Neuronal stem cell (in vitro differentiated cells): ENCODE measurements at regions not wholly inside any gene's neighbourhood (a gene's known extent, or its start where the extent isn't known, plus 50 kb on each side); places are given as distances from the start of the nearest gene placed in this dataset.

Source experiments
- DNase-seq: peaks from one replicate; pipeline ENCODE4 v3.0.0-alpha.2; 2013; ENCODE audit warnings: low spot score
- H2AFZ ChIP-seq: one replicate; pipeline ENCODE4 v1.6.1; 2013; ENCODE audit warnings: mild to moderate bottlenecking, low read length, inconsistent platforms
- H2AK5ac ChIP-seq: 2 replicates; pipeline ENCODE4 v1.6.1; 2013; ENCODE audit warnings: low read depth, mild to moderate bottlenecking, inconsistent platforms, low read length, moderate library complexity, mixed read lengths
- H2BK120ac ChIP-seq: 2 replicates; pipeline ENCODE4 v1.6.1; 2013; ENCODE audit warnings: low read depth, mild to moderate bottlenecking, inconsistent platforms, low read length, moderate library complexity, mixed read lengths
- H2BK12ac ChIP-seq: one replicate; pipeline ENCODE4 v1.6.1; 2013; ENCODE audit warnings: low read length, inconsistent platforms
- H2BK15ac ChIP-seq: 2 replicates; pipeline ENCODE4 v1.6.1; 2013; ENCODE audit warnings: mild to moderate bottlenecking, low read length, inconsistent platforms, mixed read lengths
- H2BK5ac ChIP-seq: one replicate; pipeline ENCODE4 v1.6.1; 2013; ENCODE audit warnings: inconsistent platforms, mild to moderate bottlenecking, low read length, moderate library complexity
- H3K14ac ChIP-seq: one replicate; pipeline ENCODE4 v1.6.1; 2013; ENCODE audit warnings: low read length, inconsistent platforms
- H3K18ac ChIP-seq: 2 replicates; pipeline ENCODE4 v1.6.1; 2013; ENCODE audit warnings: low read length, inconsistent platforms
- H3K23ac ChIP-seq: 2 replicates; pipeline ENCODE4 v1.6.1; 2013; ENCODE audit warnings: low read depth, mild to moderate bottlenecking, mixed read lengths, low read length, inconsistent platforms; ENCODE audit not compliant: poor library complexity
- H3K27ac ChIP-seq: replicated peaks from 3 replicates; pipeline ENCODE4 v1.5.1; 2013; ENCODE audit warnings: low read length, inconsistent platforms
- H3K27me3 ChIP-seq, 3 experiments: 2 replicates each; pipeline ENCODE4 v1.6.1; 2013; ENCODE audit warnings: low read length in 3 of 3, mild to moderate bottlenecking in 2 of 3, inconsistent platforms in 1 of 3, low read depth in 1 of 3, mixed read lengths in 1 of 3, moderate library complexity in 1 of 3; ENCODE audit not compliant: control insufficient read depth in 3 of 3, insufficient read depth in 3 of 3
- H3K36me3 ChIP-seq, 2 donors: replicated peaks in 1 of 2; 2 replicates each; pipeline ENCODE4 v1.6.1; 2013; ENCODE audit warnings: low read length in 2 of 2; ENCODE audit not compliant: control insufficient read depth in 2 of 2, insufficient read depth in 2 of 2
- H3K4ac ChIP-seq: 2 replicates; pipeline ENCODE4 v1.6.1; 2013; ENCODE audit warnings: inconsistent platforms, mild to moderate bottlenecking, low read length, moderate library complexity
- H3K4me1 ChIP-seq, 2 donors: 1 replicate in 1 of 2; 2 replicates in 1 of 2; pipeline ENCODE4 v1.6.1; 2013; ENCODE audit warnings: low read length in 2 of 2, low read depth in 1 of 2; ENCODE audit not compliant: control insufficient read depth in 2 of 2, insufficient read depth in 1 of 2
- H3K4me2 ChIP-seq: one replicate; pipeline ENCODE4 v1.6.1; 2013; ENCODE audit warnings: mild to moderate bottlenecking, low read length, inconsistent platforms; ENCODE audit not compliant: insufficient read depth, poor library complexity, severe bottlenecking
- H3K4me3 ChIP-seq, 2 donors: 2 replicates each; pipeline ENCODE4 v1.5.1; 2013; ENCODE audit warnings: low read length in 2 of 2, mild to moderate bottlenecking in 2 of 2, inconsistent platforms in 1 of 2, moderate library complexity in 1 of 2
- H3K79me1 ChIP-seq: one replicate; pipeline ENCODE4 v1.6.1; 2013; ENCODE audit warnings: low read depth, mild to moderate bottlenecking, inconsistent platforms, low read length, moderate library complexity
- H3K9ac ChIP-seq: one replicate; pipeline ENCODE4 v1.6.1; 2013; ENCODE audit warnings: mild to moderate bottlenecking, low read depth, low read length, inconsistent platforms; ENCODE audit not compliant: poor library complexity
- H3K9me3 ChIP-seq, 2 donors: replicated peaks in 1 of 2; 2 replicates each; pipeline versions ENCODE3 to v1.6.1; 2013; ENCODE audit warnings: low read length in 2 of 2, mild to moderate bottlenecking in 2 of 2, inconsistent platforms in 1 of 2, low read depth in 1 of 2, mixed read lengths in 1 of 2, moderate library complexity in 1 of 2; ENCODE audit not compliant: control insufficient read depth in 2 of 2, insufficient read depth in 1 of 2
- H4K8ac ChIP-seq: one replicate; pipeline ENCODE4 v1.6.1; 2013; ENCODE audit warnings: low read depth, mild to moderate bottlenecking, inconsistent platforms, low read length, moderate library complexity
- H4K91ac ChIP-seq: one replicate; pipeline ENCODE4 v1.6.1; 2013; ENCODE audit warnings: low read length, low read depth, mild to moderate bottlenecking, inconsistent platforms; ENCODE audit not compliant: poor library complexity
- WGBS, 2 donors: extraction: QIAGEN DNeasy Blood & Tissue Kit; methylation state at CpG; one replicate each; pipeline ENCODE4 v1.1.7; 2013; ENCODE audit warnings: missing lambda C conversion rate in 2 of 2, mixed read lengths in 1 of 2; ENCODE audit not compliant: insufficient read length in 2 of 2, insufficient replicate concordance in 1 of 2; ENCODE audit errors: extremely low coverage in 2 of 2; 5-methylcytosine and 5-hydroxymethylcytosine counted together

GRCh38 chr1:221945669-221946068, 203.8 kb upstream of the DUSP10 start:
- no peak overlapping the region for H3K18ac ChIP-seq
- no peak overlapping the region for H2BK5ac ChIP-seq
- no peaks in the 10 kb centered on the region for H3K27me3 ChIP-seq
- no peak overlapping the region for H4K8ac ChIP-seq
- peaks cover 1% of the 10 kb centered on the region for H3K79me1 ChIP-seq
- H3K14ac ChIP-seq: no peak overlapping the region
- no peak overlapping the region for H3K4me2 ChIP-seq
- no peak overlapping the region for H3K23ac ChIP-seq
- no peak overlapping the region for H2BK15ac ChIP-seq
- WGBS, 2 donors: no CpG with 5 or more reads among the region's 1 CpG
- no peak overlapping the region for H2BK120ac ChIP-seq
- H2AFZ ChIP-seq: no peak overlapping the region
- H2AK5ac ChIP-seq: no peak overlapping the region
- no peak overlapping the region for H3K9ac ChIP-seq
- no peak overlapping the region for H3K4ac ChIP-seq
- no peak for DNase-seq
- peaks cover 0 to 1% of the 10 kb centered on the region in 2 donors for H3K36me3 ChIP-seq
- peaks cover 0 to 2% of the 10 kb centered on the region in 2 donors for H3K9me3 ChIP-seq
- no peaks in the 10 kb centered on the region for H3K4me1 ChIP-seq
- no peak overlapping the region for H3K27ac ChIP-seq
- no peak overlapping the region for H2BK12ac ChIP-seq
- H4K91ac ChIP-seq: no peak overlapping the region
- no peak overlapping the region for H3K4me3 ChIP-seq

GRCh38 chr1:221944247-221944870, 202.5 kb upstream of the DUSP10 start:
- Histone ChIP-seq H3K27ac (no peak overlapping the region), H3K27me3 (no peaks in the 10 kb centered on the region), H3K14ac (no peak overlapping the region), H4K91ac (no peak overlapping the region), H3K4ac (no peak overlapping the region), H2BK120ac (no peak overlapping the region), H2BK5ac (no peak overlapping the region), H3K9me3 (peaks cover 0 to 2% of the 10 kb centered on the region in 2 donors), H2AK5ac (no peak overlapping the region), H3K23ac (no peak overlapping the region), H3K4me3 (no peak overlapping the region), H3K4me2 (no peak overlapping the region), H3K36me3 (peaks cover 0 to 1% of the 10 kb centered on the region in 2 donors), H3K18ac (no peak overlapping the region), H3K79me1 (peaks cover 1% of the 10 kb centered on the region), H2AFZ (no peak overlapping the region), H2BK12ac (no peak overlapping the region), H4K8ac (no peak overlapping the region), H3K4me1 (no peaks in the 10 kb centered on the region), H3K9ac (no peak overlapping the region), H2BK15ac (no peak overlapping the region)
- no CpG with 5 or more reads among the region's 3 CpGs for WGBS, 2 donors
- DNase-seq: no peak

GRCh38 chr1:221940631-221941030, 198.7 kb upstream of the DUSP10 start:
- no peak overlapping the region for H3K27ac ChIP-seq
- no peaks in the 10 kb centered on the region for H3K36me3 ChIP-seq
- no peak overlapping the region for H3K18ac ChIP-seq
- no peak overlapping the region for H2AK5ac ChIP-seq
- H3K4me2 ChIP-seq: no peak overlapping the region
- no peaks in the 10 kb centered on the region for H3K27me3 ChIP-seq
- no peak overlapping the region for H3K4me3 ChIP-seq
- H4K8ac ChIP-seq: no peak overlapping the region
- no peak overlapping the region for H2BK5ac ChIP-seq
- H3K4me1 ChIP-seq: no peaks in the 10 kb centered on the region
- no peak overlapping the region for H3K9ac ChIP-seq
- no CpG with 5 or more reads among the region's 1 CpG for WGBS, 2 donors
- no peak overlapping the region for H2BK15ac ChIP-seq
- H2BK120ac ChIP-seq: no peak overlapping the region
- H3K23ac ChIP-seq: no peak overlapping the region
- no peak overlapping the region for H3K14ac ChIP-seq
- H3K9me3 ChIP-seq: peaks cover 0 to under 1% of the 10 kb centered on the region in 2 donors
- no peak for DNase-seq
- H2AFZ ChIP-seq: no peak overlapping the region
- no peak overlapping the region for H2BK12ac ChIP-seq
- no peak overlapping the region for H4K91ac ChIP-seq
- H3K79me1 ChIP-seq: no peaks in the 10 kb centered on the region
- no peak overlapping the region for H3K4ac ChIP-seq

- H3K27me3 ChIP-seq: no peaks in the 10 kb centered on the region
- no peaks in the 10 kb centered on the region for H3K9me3 ChIP-seq
- no peak overlapping the region for H3K4me2 ChIP-seq
- no peak overlapping the region for H2BK12ac ChIP-seq
- no peak overlapping the region for H3K18ac ChIP-seq
- no peak overlapping the region for H3K14ac ChIP-seq
- H3K27ac ChIP-seq: no peak overlapping the region
- no peaks in the 10 kb centered on the region for H3K79me1 ChIP-seq
- no peak overlapping the region for H2BK15ac ChIP-seq
- H3K4ac ChIP-seq: no peak overlapping the region
- H2BK120ac ChIP-seq: no peak overlapping the region
- H3K9ac ChIP-seq: peak overlapping the region; percentile 2
- no CpG with 5 or more reads among the region's 2 CpGs for WGBS, 2 donors
- no peaks in the 10 kb centered on the region for H3K36me3 ChIP-seq
- no peak overlapping the region for H4K8ac ChIP-seq
- H3K4me1 ChIP-seq: no peaks in the 10 kb centered on the region
- H3K4me3 ChIP-seq: no peak overlapping the region
- DNase-seq: no peak
- no peak overlapping the region for H2AFZ ChIP-seq
- H2AK5ac ChIP-seq: no peak overlapping the region
- H3K23ac ChIP-seq: no peak overlapping the region
- no peak overlapping the region for H4K91ac ChIP-seq
- no peak overlapping the region for H2BK5ac ChIP-seq
Observed at GRCh38 chr1:221939607-221940006, 197.7 kb upstream of the DUSP10 start.
